Ascending aorta (tissue), 2 donors: ENCODE measurements at regions not wholly inside any gene's neighbourhood (a gene's known extent, or its start where the extent isn't known, plus 50 kb on each side); places are given as distances from the start of the nearest gene placed in this dataset.

Source experiments
- DNase-seq, 2 donors: peaks; one replicate each; pipeline ENCODE4 v3.0.0-alpha.2; 2019; ENCODE audit warnings: low spot score in 2 of 2
- H3K27ac ChIP-seq, 2 donors: fragments of 200-600 bp; sonication (generic); one replicate each; pipeline ENCODE4 v1.5.1; 2016 to 2017; ENCODE audit warnings: mild to moderate bottlenecking in 1 of 2
- H3K27me3 ChIP-seq: fragments of 200-600 bp; sonication (generic); one replicate; pipeline ENCODE4 v1.5.1; 2017
- H3K36me3 ChIP-seq, 2 donors: fragments of 200-600 bp; sonication (generic); one replicate each; pipeline ENCODE4 v1.5.1; 2016
- H3K4me1 ChIP-seq, 2 donors: fragments of 200-600 bp; sonication (generic); one replicate each; pipeline ENCODE4 v1.5.1; 2016 to 2017; ENCODE audit warnings: mild to moderate bottlenecking in 1 of 2
- H3K4me3 ChIP-seq, 2 donors: fragments of 200-600 bp; sonication (generic); one replicate each; pipeline ENCODE4 v1.5.1; 2016 to 2017; ENCODE audit warnings: mild to moderate bottlenecking in 1 of 2
- H3K9me3 ChIP-seq, 2 donors: fragments of 200-600 bp; sonication (generic); one replicate each; pipeline ENCODE4 v1.5.1; 2016
- intact Hi-C: fragments of 100-400 bp; cut with DNase I; formaldehyde crosslinking; loops from one replicate; pipeline ENCODE4 v1.15.1; 2023
- TF ChIP-seq, protein P1 (sequence below), 3 experiments: fragments of 200-600 bp in 2 of 3; fragments of 450-650 bp in 1 of 3; sonication (generic) in 2 of 3; IDR thresholded peaks; one replicate each; pipeline ENCODE4 v1.5.1; 2016 to 2019; ENCODE audit warnings: antibody characterized with exemption in 3 of 3, mild to moderate bottlenecking in 1 of 3, moderate library complexity in 1 of 3

DNA sequence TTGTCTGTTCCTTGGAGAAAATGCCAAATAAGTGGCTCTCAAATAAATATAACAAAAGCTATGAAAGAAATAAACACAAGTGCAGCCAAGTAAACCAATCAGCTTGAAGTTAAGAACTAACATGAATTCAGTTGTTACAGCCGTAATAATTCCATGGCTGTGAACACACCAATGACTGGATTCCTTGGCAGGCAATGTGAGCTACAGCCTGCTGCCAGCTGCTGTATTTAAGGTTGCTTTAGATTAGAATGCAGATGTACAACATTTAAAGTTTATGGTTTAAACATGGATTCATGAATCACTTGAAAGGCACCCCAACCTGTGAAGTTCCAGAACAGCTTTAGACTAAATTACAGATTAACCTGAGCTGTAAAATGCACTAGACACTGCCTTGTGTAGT lies 626.4 kb upstream of the SEMA6A start:
- no peaks in the 10 kb centered on the region for H3K4me1 ChIP-seq
- no peaks in the 10 kb centered on the region for H3K27me3 ChIP-seq
- intact Hi-C loops = no loop called here

DNA sequence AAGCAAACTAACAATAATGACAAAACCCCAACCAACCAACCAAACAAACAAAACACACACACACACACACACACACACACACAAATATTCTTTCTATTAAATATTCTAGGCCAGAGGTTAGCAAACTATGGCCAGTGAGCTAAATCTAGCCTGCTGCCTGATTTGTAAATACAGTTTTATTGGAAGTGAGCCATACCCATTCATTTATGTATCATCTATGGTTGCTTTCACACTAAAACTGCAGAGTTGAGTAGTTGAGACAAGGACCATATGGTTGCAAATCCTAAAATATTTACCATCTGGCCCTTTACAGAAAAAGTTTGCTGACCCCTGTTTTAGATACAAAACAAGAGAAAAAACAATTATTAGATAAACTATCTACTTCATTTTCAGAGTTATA lies 620.5 kb upstream of the SEMA6A start:
- Histone ChIP-seq H3K27me3 (no peaks in the 10 kb centered on the region), H3K27ac (no peak overlapping the region), H3K4me1 (no peaks in the 10 kb centered on the region), H3K4me3 (no peak overlapping the region), H3K9me3 (no peaks in the 10 kb centered on the region), H3K36me3 (no peaks in the 10 kb centered on the region)
- TF ChIP-seq, protein P1, sequence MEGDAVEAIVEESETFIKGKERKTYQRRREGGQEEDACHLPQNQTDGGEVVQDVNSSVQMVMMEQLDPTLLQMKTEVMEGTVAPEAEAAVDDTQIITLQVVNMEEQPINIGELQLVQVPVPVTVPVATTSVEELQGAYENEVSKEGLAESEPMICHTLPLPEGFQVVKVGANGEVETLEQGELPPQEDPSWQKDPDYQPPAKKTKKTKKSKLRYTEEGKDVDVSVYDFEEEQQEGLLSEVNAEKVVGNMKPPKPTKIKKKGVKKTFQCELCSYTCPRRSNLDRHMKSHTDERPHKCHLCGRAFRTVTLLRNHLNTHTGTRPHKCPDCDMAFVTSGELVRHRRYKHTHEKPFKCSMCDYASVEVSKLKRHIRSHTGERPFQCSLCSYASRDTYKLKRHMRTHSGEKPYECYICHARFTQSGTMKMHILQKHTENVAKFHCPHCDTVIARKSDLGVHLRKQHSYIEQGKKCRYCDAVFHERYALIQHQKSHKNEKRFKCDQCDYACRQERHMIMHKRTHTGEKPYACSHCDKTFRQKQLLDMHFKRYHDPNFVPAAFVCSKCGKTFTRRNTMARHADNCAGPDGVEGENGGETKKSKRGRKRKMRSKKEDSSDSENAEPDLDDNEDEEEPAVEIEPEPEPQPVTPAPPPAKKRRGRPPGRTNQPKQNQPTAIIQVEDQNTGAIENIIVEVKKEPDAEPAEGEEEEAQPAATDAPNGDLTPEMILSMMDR (IDR thresholded peaks at IDR 0.05) = no peak
- no peak for DNase-seq
- intact Hi-C loops = no loop called here

More for the DNA sequence above, 626.4 kb upstream of the SEMA6A start:
- TF ChIP-seq, protein P1 (IDR thresholded peaks at IDR 0.05) = no peak
- H3K36me3 ChIP-seq = no peaks in the 10 kb centered on the region
- H3K4me3 ChIP-seq = no peak overlapping the region
- DNase-seq = no peak
- no peaks in the 10 kb centered on the region for H3K9me3 ChIP-seq
- no peak overlapping the region for H3K27ac ChIP-seq

DNA sequence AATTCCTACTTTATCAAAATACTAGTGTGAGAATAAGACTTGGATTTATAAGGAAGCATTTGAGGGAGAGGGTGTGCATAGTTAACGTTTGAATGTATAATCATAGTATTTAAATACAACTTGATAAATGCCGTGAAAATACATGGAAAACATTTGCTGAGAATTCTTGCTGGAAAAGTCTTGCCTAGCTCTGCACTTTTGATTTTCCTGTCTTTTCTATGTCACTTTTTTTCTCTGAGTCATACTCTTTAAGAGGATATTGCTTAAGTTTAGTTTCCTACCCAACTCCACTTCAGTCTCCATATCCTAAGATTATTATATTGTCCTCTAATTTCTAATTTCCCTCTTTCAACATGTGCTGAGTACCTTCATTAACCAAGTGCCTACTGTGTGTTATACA lies 616.6 kb upstream of the SEMA6A start:
- TF ChIP-seq, protein P1 (IDR thresholded peaks at IDR 0.05) = no peak
- Histone ChIP-seq H3K36me3 (no peaks in the 10 kb centered on the region), H3K27me3 (no peaks in the 10 kb centered on the region), H3K4me3 (no peak overlapping the region), H3K4me1 (no peaks in the 10 kb centered on the region), H3K27ac (no peak overlapping the region), H3K9me3 (no peaks in the 10 kb centered on the region)
- intact Hi-C loops = no loop called here
- no peak for DNase-seq

DNA sequence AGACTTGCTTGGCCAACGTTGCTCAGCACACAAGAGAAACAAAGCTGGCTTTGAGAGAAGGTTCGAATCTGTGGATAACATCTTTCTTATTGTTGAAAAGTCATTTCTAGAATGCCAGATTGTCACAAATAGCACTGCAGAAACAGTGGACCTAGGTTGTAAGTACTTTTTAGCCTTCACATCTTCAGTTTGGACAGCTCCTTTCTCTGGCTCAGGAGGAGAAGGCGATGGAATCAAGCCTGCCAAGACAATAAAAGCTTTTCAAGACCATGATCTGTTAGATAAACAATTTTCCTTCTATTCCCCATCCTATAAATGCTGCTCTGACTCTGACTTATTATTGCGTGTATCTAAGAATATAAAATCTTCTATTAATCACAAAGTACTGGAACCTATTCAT lies 615.2 kb upstream of the SEMA6A start:
- intact Hi-C loops = no loop called here
- Histone ChIP-seq H3K27me3 (no peaks in the 10 kb centered on the region), H3K36me3 (no peaks in the 10 kb centered on the region), H3K4me3 (no peak overlapping the region), H3K9me3 (no peaks in the 10 kb centered on the region), H3K4me1 (no peaks in the 10 kb centered on the region), H3K27ac (no peak overlapping the region)
- no peak for DNase-seq
- TF ChIP-seq, protein P1 (IDR thresholded peaks at IDR 0.05) = no peak

DNA sequence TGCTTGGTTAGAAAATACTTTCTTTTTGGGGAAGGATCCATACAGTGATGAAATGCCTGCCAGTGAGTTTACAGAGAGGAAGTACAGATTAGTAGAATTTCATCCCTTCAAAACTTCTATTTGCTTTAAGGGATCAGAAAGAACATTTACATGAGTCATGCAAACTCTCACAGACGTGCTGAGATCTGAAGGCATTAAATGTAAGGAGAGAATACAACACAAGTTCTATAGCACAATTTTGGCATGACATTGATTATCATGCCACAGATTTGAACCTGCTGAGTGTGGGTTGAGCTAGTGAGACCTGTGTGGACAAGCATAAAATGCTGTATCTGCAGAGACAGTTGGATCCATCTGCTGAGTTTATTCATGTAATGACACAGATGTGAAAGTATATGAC lies 613.6 kb upstream of the SEMA6A start:
- Histone ChIP-seq H3K9me3 (no peaks in the 10 kb centered on the region), H3K4me1 (no peaks in the 10 kb centered on the region), H3K27me3 (no peaks in the 10 kb centered on the region), H3K4me3 (no peak overlapping the region), H3K36me3 (no peaks in the 10 kb centered on the region), H3K27ac (no peak overlapping the region)
- DNase-seq = no peak
- TF ChIP-seq, protein P1 (IDR thresholded peaks at IDR 0.05) = no peak
- intact Hi-C loops = no loop called here

DNA sequence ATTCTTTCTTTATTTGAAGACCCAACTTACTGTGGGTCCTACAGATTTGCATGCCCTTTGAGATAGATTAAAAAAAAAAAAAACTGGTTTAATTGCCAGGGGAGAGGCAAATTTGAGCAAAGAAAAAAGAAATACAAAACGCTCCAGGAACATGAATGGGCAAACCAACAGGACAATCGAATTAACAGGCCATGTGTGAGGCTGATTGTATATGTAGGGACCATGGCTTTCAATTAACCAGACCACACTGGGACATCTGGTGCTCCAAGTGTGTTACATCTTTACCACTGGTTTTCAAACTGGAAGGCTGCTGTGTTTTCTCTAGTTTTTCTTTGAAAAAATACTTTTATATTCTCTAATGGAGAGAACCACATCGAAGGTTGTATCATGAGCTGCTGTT lies 612.1 kb upstream of the SEMA6A start:
- intact Hi-C loops = no loop called here
- no peaks in the 10 kb centered on the region for H3K36me3 ChIP-seq
- H3K27ac ChIP-seq = no peak overlapping the region
- no peak overlapping the region for H3K4me3 ChIP-seq
- H3K4me1 ChIP-seq = no peaks in the 10 kb centered on the region
- DNase-seq = no peak
- no peaks in the 10 kb centered on the region for H3K27me3 ChIP-seq
- no peaks in the 10 kb centered on the region for H3K9me3 ChIP-seq
- TF ChIP-seq, protein P1 (IDR thresholded peaks at IDR 0.05) = no peak
